CD4-positive, alpha-beta T cell treated with Interleukin-4 for 4 hours (primary cell): ENCODE measurements at regions not wholly inside any gene's neighbourhood (a gene's known extent, or its start where the extent isn't known, plus 50 kb on each side); places are given as distances from the start of the nearest gene placed in this dataset.
"Not testable (repeated sequence)": the region's sequence is repeated elsewhere in the genome, so short reads cannot be mapped to it uniquely, and the experiment has no call there.

Experiments
- DNase-seq: peaks from one replicate; pipeline ENCODE4 v3.0.0-alpha.2; 2020

- no peak for DNase-seq
These were observed 463.9 kb upstream of the MIR17HG start for GRCh38 chr13:90883592-90883991.

GRCh38 chr13:90884066-90884465 is 463.4 kb upstream of the MIR17HG start:
- no peak for DNase-seq

DNA sequence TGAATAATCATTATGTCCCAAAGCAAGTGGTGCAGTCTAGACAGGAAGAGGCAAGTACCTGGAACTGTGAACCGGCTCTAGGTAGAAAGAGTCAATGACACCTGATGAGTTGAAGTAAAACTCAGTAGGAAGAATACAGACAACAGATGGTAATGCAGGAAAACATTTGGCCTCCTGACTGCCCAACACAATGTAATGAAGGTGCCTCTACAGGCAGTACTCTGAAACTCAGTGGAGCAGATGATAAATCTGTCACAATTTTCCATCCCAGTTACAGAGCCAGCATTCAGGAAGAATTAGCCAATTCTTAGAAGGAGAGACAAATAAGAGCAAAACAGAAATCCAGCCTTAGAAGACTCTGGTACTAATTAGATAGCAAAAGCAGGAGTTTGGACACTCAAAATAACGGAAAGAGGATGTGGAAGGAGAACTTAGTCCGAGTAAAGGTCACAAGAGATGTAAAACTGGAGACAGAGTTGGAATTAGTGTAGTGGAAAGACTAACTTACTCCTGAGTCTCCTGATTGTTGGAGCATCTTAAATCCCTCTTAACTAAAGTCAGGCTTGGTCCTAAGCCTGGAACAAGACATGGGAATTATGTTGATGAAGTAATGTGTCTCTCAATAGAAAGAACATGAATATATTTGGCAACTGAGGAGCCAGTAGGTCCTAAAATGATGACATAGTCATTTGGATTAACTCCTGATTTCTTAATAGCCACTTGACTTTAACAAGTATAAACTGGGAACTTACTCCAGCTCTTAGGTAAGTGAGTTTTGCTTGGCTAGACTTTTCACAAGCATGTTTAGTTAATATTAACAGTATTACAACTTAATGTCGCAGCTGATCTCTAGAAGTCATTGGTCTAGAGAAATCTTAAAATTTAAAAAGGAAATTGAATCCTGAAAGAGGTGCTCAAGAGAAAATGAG is 457.3 kb upstream of the MIR17HG start:
- no peak for DNase-seq

GRCh38 chr13:90891329-90891728 is 456.2 kb upstream of the MIR17HG start:
- DNase-seq: no peak

DNA sequence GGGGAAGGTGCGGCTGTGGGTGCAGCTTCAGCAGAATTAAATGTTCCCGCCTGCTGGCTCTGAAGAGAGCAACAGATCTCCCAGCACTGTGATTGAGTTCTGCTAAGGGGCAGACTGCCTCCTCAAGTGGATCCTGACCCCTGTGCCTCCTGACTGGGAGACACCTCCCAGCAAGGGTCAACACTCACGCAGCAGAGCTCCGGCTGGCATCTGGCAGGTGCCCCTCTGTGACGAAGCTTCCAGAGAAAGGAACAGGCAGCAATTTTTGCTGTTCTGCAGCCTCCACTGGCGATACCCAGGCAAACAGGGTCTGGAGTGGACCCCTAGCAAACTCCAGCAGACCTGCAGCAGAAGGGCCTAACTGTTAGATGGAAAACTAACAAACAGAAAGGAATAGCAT is 454.3 kb upstream of the MIR17HG start:
- not testable (repeated sequence) for DNase-seq

DNA sequence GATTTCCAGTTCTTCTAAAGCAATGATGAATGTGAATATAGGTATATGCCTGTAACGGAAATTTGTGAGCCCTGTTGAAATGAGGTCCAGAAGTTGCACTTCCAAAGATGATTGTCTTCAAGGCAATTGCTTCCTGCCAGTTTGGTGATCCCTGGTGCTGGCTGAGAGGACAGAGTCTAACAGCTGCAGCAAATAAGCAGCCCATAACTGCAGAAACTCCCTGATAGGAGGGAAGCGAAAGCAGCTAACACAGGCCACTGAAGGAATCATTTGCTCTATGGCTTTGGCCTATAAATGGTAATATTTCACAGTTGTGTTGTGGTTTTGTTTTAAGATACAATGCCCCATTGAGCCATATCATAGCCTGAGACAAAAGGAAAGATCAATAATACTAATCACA is 451.5 kb upstream of the MIR17HG start:
- no peak for DNase-seq

- DNase-seq: no peak
These were observed 448.7 kb upstream of the MIR17HG start for GRCh38 chr13:90898811-90899210.

- no peak for DNase-seq
These were observed 448.1 kb upstream of the MIR17HG start for GRCh38 chr13:90899416-90899815.

DNA sequence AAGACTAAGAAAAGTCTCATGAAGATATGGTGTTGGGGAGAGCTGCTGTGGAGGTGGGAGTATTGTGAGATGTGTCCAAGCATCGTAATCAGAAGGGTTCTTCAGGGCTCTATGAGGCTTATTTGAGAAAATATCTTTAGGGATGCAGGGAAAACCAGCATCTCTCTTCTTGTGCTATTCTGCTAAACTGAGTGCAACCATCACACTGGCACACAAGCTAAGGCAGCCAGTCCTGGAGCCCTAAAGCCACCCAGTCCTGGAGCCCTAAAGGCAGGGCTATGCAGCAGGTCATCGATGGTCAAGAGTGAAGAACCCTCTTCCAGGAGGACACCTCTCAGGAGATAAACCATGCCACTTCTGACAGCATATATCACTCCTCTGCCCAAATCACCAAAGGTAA is 445.2 kb upstream of the MIR17HG start:
- no peak for DNase-seq

DNA sequence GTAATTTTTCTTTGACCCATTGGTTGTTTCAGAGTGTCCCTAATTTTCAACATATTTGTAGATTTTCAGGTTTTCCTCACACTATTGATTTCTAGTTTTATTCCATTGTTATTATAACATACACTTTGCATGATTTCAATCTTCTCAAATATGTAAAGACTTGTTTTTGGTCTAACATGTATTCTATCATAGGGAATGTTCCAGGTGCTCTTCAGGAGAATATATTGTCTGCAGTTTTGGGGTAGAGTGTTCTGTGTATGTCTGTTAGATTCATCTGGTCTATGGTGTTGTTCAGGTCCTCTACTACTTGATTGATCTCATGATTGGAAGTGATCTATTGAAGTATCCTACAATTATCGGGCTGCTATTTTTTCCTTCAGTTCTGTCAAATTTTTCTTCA is 440.9 kb upstream of the MIR17HG start:
- no peak for DNase-seq

GRCh38 chr13:90908792-90909191 is 438.7 kb upstream of the MIR17HG start:
- DNase-seq: no peak

GRCh38 chr13:90910018-90910639 is 437.4 kb upstream of the MIR17HG start:
- DNase-seq: no peak

- DNase-seq: no peak
These were observed 435.2 kb upstream of the MIR17HG start for GRCh38 chr13:90912247-90912646.

DNA sequence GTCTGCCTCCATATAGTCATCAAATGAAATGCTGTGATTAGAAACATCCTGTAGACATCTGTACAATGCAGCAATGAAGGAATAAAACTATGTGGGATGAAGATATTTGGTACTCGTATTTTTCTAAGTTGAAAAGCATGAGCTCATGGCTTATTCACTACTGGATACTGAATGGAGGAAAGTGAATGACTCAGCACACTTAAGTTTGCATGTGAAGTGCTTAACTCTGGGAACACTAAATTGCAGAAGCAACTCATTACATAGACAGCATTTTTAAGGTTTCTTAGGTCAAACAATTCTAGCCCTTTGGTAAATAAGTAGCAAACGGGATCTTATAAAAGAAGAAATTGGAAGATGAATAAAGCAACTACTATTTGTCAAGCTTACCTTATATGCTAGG is 429.0 kb upstream of the MIR17HG start:
- DNase-seq: no peak

GRCh38 chr13:90919153-90919552 is 428.3 kb upstream of the MIR17HG start:
- no peak for DNase-seq

- no peak for DNase-seq
These were observed 421.0 kb upstream of the MIR17HG start for GRCh38 chr13:90926459-90926858.

GRCh38 chr13:90928109-90928508 is 419.4 kb upstream of the MIR17HG start:
- no peak for DNase-seq

DNA sequence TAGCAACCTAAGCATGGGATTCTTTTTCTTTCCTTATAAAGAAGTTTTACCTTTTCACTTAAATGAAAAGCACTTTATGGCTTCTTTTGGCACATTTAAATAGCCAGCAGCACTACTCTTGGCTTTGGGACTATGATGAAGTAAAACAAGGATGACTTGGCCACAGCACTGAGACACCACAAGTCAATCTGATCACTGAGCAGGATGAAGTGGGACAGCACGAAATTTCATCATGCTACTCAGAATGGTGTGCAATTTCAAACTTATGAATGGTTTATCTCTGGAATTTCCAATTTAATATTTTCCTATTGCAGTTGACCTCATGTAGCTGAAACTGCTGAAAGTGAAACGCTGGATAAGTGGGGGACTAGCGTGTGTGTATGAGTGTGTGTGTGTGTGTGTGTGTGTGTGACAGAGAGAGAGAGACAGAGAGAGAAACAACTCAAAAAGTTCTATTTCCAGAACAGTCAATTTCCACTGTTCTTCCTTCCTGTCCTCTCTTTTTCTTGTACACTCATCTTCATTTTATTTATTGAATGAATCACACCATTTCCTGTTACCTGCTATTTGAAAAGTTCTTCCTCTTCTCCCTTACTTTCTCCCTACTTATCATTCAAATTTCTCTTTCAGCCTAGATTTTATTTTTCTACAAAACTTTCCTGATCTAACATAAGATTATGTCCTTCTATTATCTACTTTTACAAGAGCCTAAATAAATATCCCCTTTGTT is 414.2 kb upstream of the MIR17HG start:
- no peak for DNase-seq

DNA sequence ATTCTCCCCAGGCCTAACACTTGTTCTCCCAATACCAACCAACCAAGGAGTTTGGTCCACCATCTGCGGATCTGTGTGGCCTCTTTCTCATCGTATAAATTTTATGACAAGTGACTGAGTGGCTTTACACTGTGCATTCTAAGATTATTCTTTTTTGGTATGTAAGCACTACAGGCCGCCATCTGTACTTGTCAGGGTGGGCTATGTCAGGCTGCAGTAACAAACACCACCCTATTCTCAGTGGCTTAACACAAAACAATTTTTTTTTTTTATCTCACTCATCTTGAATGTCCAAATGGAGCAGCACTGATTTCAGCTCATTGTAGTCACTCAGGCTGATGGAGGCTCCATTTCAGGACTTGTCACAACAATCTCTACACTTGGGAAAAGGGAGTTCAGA is 412.7 kb upstream of the MIR17HG start:
- DNase-seq: no peak

- DNase-seq: no peak
These were observed 408.6 kb upstream of the MIR17HG start for GRCh38 chr13:90938848-90939247.

DNA sequence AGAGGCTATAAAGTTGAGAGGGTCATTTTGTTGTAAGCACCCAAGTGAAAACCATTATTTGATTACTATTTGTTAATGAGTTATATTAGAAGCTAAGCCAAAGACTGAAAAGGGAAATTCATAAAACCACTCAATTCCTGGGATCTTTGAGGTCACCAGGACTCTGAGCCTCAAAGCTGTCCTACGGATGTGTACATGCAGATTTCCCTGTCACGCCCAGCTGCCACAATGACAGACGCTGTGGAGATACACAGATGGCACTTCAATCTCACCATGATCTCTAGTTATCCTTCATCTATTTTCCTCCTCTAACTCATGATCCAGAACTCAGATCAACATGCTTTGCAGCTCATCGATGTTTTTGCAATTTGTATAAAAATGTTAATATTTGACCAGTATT is 403.5 kb upstream of the MIR17HG start:
- no peak for DNase-seq

DNA sequence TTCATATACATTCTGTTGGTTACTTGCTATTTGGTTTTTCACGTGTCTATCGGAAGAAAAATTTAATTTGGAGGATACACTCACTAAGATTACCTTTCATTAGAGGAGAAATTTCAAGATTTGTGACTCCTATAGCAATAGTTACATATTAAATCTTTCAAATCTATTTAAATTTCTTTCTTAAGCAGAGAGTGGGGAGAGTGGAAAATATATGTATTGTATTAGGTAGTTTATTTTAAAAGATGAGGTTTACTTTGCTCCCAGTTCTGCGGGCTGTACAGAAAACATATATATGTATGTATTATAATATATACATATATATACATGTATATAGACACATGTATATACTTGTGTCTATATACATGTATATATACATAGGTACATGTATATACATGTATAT is 402.3 kb upstream of the MIR17HG start:
- DNase-seq: not testable (repeated sequence)

- not testable (repeated sequence) for DNase-seq
These were observed 401.4 kb upstream of the MIR17HG start for GRCh38 chr13:90946125-90946524.

GRCh38 chr13:90947976-90948375 is 399.5 kb upstream of the MIR17HG start:
- no peak for DNase-seq
